ENCODE measurements at regions not wholly inside any gene's neighbourhood (a gene's known extent, or its start where the extent isn't known, plus 50 kb on each side); places are given as distances from the start of the nearest gene placed in this dataset.

- TF ChIP-seq CTCF (IDR thresholded peaks at IDR 0.05) (no peak), POLR2A (IDR thresholded peaks at IDR 0.05) (no peak)
Observed at GRCh38 chr18:61710082-61710620, 182.7 kb downstream of the RNF152 start.

Data from prostate gland (tissue), 2 donors.